ENCODE measurements at regions not wholly inside any gene's neighbourhood (a gene's known extent, or its start where the extent isn't known, plus 50 kb on each side); places are given as distances from the start of the nearest gene placed in this dataset.
"Not testable (repeated sequence)": the region's sequence is repeated elsewhere in the genome, so short reads cannot be mapped to it uniquely, and the experiment has no call there.

DNA sequence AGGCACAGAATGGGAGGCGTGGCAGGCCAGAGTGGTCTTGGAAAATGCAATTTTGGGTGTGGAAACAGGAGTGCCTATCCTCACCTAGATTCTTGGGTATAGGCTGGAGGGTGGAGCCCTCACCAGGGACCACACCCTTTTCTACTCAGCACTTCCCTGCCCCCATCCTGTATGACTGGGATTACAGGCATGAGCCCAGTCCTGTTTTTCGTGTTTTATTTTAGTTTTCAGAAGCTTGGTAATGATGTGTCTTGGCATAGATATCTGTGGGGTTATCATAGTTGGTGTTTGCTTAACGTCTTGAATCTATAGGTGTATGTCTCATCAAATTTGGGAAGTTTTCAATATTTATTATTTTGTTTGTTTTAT is 248.7 kb upstream of the CBLB start:
- DNase-seq (ENCODE audit: low read depth, low spot score) = no peak

DNA sequence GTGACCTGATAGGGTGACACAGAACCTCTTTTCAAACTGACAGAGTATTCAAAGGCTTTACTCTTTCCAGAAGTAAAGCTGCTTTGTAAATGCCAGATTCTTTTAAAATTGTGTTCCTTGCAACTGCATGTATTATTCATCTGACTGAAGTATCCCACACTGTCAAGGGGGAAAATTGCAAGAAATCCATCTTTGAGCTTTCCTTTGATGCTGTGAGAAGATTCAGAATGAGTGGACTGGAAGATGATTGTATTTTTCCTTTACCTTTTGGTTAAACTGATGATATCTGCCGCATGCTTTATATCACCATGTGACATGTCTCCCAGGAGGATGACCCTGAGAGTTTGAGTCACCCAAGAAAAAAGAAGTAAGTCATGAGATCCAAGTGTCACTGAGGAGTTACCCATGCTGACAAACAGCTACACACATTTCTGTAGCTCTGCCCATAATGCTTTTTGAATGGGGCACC is 250.8 kb upstream of the CBLB start:
- no peak for DNase-seq (ENCODE audit: low read depth, low spot score)

DNA sequence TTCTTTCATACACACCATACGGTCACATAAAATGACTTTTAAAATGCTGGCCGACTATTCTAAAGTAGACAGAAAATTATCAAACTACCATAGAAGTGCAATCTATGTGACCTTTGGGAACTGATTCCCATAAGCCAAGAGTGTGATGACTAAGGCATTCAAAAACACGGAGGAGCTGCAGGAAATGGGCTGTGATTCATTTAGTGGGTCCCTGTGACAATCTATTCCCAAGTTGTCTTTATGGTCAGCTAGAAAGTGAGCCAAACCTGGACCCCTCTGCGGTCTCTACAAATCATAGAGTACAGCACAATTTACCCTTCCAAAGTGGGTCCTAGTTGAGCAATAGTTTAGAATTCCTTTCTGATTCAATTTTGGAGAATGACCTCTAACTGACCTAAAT is 251.5 kb upstream of the CBLB start:
- no peak for DNase-seq (ENCODE audit: low read depth, low spot score)

DNA sequence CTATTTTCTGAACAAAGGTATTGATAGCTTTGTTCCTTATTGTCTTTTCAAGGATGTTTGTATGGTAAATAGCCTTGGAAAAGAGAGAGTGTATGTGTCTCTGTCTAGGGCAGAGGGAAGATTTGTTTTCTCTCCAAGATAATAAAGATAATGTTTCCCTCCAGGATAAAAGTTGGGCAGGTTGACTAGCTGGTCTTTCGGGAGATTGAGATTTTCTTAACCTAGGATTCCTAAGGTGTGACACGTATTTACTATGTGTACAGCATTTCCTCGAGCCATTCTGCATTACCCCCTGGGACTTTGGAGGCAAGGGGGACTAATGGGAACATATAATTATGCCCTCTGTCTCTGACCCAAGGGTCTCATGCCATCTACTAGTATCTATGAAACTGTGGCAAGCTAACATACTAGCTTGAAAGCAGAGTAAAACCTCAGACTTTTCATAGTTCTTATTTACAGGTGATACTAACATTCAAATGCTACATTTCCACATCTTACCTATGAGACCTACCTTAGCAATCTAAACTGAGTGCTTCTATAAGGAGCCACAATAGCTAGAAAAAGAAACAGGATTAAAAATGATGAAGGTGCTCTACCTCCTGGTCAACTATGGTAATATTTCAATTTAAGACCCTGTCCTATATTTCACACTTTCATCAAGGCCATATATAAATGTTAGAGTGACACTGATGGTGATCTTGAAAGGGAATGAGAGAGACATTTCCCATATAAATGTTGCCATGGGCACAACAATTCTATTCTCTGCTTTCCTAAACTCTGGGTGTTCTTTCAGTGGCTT is 252.9 kb upstream of the CBLB start:
- DNase-seq (ENCODE audit: low read depth, low spot score) = no peak

DNA sequence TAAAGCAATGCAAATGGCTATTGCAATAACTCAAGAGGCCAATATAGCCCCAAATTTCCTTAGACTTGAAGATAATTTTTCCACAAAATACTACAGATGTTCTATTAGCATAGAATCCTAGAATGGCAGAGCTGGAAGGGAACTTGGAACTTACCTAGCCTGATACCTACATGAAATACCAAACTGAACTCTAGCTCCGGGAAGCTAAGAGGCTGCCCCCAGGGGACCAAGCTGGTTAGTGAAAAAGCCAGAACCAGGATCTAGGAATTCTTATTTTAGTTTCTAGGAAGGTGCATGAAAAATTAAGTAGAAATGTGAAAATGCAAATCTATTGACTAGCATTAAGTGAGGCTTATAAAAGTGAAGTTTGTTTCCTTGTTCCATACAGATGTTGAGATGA is 256.0 kb upstream of the CBLB start:
- no peak for DNase-seq (ENCODE audit: low read depth, low spot score)

DNA sequence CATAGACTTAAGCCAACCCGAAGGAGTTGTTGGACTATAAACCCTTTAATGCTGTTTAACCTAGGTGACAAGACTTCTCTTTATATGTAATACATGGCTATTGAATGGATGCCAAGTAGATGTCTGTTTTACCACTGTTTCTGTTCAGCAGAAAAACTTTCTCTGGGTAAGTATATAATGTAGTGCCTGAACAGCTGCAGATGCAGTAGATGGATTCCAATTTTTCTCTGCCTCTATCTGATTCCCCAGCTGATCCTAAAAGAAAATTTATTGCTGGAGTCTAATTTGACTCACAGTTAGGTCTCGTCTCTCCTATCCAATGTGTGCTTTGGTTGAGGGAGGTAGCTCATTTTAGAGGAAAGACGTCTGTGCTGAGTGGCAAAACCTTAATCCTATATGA is 256.5 kb upstream of the CBLB start:
- no peak for DNase-seq (ENCODE audit: low read depth, low spot score)

DNA sequence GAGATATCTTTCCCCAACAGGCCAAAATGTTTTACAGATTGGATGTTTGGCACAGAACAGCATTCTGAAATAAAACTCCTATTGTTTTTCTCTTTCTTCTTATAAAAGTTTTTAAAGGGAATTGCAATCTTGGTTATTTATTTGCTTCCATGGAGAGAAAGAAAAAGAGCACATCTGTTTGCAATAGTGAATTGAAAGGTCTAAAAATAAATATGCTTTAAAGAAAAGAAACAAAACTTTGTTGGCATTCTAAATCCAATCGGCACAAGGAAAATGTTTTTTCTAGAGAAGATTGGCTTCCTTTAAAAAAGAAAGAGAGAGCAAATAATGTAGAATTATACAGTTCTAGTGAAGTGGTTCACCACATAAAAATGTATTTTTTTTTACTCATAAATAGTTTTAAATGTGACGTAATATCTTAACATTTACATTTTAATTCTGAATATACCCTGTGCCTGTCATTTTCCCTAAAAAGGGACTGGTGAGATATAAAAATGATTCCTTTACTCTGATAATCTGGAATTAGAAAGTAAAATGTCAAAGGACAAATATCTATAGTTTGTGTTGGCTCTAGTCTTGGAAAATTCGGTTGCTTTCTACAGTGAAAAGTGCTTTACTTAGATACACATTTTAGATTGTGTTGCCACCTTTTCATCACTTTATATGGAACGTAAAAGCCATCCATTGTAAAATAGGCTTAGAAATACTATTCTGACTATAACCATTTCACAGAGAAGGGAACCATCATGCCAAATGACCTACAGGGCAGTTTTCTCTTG is 257.4 kb upstream of the CBLB start:
- no peak for DNase-seq (ENCODE audit: low read depth, low spot score)

DNA sequence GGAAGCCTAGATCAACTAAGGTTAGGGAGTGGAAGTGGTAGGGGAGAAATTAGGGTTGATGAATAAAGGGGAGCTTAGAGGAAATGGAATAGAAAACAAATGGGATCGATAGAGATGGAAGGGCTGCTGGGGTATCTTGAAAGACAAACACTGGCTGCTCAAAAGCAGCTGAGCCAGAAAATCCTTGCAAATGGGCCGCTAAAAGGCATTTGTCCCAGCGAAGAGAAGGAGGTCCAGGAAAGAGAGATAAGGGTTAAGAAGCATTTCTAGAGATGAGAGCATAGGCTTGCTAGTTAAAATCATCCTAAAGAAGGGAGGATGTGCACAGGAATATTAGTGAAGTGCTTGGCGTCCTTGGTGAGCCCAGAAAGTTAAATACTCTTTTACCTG is 258.0 kb upstream of the CBLB start:
- no peak for DNase-seq (ENCODE audit: low read depth, low spot score)

DNA sequence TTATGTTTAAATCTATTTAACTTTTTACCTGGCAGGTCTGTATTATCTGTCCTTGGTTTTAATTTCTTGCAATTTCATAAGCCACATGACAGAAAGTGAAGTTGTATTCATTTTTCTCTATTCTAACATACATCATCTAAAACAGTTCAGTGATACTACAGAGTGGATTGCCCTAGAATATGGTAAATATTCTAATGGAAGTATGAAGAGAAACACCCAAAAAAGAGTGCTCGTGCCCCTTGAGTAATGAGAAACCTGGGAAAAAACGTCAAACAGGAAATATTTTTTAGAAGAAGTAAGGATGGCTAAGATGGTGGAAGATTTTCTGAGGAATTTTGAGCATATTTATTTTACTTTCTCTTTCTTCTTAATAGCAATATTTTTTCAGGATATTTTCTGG is 261.1 kb upstream of the CBLB start:
- DNase-seq (ENCODE audit: low read depth, low spot score) = no peak

DNA sequence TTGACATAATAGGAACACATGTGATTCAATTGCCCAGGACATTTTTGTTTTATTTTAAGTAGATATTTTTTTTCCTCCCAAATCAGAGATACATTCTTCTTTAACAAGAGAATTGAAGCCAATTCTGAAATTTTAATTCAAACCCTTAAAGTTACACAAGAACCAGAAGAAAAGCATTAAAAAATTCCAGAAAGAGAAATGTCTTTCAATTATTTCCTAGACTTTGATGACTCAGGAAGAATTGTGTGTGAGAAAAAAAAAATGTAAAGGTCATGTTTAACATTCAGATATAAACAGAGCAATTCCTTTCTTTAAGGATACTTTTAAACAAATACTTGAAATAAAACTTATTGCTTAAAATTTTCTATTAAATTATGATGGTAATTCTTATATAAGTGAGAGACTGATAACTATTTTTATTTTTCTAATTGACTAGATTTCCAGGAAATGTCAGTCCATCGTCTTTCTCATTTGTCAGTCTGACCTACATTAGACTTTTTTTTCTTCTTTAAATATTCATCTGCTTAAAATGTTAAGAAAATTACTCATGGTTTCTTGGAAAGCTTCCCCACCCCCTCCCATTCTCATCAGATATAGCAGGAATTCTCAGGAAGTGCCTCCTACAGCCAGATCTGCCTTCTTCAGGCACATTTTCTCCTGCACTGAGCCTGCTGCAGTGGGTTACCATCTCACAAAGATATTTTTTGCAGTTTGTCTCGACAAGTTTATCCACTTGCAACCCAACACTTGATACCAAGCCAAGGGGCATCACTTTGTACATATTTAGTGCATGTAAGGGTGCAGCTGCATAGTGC is 261.8 kb upstream of the CBLB start:
- no peak for DNase-seq (ENCODE audit: low read depth, low spot score)

DNA sequence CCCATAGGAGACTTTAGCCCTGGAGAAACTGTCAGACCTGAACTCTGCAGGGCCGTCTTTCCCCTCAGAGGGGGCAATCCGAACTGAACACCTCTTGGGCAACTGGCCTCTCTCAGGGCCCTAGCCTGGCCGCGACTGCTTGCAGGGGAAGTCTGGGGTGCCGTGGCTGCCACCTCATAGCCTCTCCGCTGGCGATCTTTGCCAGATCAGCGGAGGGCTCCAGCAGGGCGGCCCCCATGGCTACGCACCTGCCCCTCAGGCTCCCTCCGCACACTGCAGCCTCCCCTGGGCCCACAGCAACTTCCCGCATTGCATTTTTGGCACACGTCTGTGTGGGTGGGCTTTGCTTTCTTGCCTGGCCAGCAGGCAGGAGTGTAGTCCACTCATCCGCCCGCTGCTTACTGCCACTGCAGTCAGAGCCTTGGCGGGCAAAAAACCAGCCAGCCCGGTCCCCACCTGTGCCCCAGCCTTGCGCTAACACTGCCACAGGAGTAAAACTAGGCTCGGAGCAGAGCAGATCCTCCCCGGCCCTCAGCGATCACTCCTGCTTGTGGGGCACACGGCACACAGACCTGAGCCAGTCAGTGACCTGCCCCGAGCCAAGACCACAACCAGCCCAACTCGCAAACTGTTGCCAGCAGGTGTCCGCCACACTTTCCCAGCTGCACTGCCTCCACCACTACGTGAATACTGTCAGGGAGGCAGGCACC is 266.8 kb upstream of the CBLB start:
- DNase-seq (ENCODE audit: low read depth, low spot score) = no peak

DNA sequence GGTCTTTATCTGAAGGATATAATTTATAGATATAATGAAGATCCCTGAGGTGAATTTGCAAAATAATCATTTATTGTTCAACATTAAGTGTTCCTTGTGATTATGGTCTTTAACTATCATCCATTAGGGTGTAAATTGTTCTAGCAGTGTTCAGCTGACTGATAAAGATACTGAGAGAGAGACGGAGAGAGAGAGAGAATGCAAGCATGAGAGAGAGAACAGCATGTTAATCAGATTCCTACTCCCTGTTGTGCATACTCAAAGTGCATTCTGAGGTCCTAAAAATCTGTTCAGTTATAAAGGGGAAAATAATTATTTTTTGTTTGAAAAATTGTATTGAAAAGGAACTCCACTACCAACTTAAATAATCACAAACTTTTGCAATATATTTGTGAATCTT is 271.0 kb upstream of the CBLB start:
- DNase-seq (ENCODE audit: low read depth, low spot score) = no peak

DNA sequence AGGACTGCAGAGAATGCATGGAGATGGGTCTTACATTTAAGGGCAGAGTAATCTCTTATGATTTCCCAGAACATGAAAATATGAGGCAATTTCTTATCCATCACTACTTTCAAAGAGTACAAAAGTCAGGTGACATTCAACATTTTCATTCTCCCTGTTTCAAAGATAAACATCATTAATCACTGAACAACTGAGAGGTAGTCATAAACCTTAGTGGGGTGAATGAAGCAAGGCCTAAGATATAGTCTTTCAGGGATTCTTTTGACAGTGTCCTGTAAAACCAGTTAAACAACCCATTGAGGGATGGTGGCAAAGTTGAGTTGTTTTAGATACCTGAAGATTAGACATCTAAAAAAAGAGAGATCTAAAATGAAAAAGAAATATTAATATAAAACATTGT is 271.6 kb upstream of the CBLB start:
- no peak for DNase-seq (ENCODE audit: low read depth, low spot score)

DNA sequence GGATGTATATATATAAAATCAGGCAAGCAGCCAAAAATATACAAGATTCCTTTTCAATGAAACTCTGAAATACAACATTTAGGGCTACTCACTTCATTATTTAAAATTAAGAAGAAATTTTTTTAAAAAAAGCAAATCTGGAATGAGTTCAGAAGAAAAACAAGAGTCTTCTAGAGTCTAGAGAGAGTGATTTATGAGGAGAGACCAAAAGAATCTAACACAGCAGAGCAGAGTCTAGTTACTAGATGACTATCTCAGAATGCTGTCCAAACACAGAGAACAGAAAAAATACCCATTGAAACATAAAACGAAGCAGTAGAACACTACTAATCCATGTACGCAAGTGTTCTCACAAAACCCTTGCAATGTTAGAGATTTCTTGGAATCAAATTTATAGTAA is 275.2 kb upstream of the CBLB start:
- DNase-seq (ENCODE audit: low read depth, low spot score) = no peak

DNA sequence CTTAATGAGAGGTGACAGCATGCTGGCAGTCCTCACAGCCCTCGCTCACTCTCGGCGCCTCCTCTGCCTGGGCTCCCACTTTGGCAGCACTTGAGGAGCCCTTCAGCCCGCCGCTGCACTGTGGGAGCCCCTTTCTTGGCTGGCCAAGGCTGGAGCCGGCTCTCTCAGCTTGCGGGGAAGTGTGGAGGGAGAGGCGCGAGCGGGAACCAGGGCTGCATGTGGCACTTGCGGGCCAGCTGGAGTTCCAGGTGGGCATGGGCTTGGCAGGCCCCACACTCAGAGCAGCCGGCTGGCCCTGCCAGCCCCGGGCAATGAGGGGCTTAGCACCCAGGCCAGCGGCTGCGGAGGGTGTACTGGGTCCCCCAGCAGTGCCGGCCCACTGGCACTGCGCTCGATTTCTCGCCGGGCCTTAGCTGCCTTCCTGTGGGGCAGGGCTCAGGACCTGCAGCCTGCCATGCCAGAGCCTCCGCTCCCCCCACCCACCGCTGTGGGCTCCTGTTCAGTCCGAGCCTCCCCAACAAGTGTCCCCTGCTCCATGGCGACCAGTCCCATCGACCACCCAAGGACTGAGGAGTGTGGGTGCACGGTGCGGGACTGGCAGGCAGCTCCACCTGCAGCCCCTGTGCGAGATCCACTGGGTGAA is 279.7 kb upstream of the CBLB start:
- DNase-seq (ENCODE audit: low read depth, low spot score) = not testable (repeated sequence)

DNA sequence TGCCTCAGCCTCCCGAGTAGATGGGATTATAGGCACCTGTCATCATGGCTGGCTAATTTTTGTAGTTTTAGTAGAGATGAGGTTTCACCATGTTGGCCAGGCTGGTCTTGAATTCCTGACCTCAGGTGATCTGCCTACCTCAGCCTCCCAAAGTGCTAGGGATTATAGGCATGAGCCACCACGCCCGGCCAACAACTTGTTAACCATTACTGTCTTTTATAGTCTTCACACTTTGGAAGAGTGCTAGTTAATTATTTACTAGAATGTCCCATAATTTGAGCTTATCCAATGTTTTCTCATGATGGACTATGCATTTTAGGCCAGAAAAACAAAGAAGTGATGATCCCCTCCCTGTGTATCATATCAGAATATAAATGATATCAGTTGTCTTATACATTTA is 288.6 kb upstream of the CBLB start:
- DNase-seq (ENCODE audit: low read depth, low spot score) = no peak

DNA sequence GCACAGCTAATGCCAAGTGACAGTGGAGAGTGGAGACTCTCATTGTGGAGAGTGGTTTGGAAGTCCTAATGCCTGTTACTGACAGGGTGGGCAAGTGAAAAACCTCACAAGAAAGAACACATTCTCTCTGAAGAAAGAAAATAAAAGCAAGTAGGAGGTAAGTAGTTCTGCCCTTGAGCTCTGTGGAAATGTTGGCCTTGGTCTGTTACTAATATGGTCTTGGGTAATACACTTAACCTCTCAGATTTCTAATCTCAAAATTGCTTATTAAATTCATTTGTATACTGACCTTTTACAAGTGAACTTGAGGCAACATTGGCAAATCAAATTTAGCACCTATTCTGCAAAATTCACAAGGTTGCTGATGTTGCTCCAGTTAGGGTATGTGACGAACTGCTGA is 291.6 kb upstream of the CBLB start:
- no peak for DNase-seq (ENCODE audit: low read depth, low spot score)

DNA sequence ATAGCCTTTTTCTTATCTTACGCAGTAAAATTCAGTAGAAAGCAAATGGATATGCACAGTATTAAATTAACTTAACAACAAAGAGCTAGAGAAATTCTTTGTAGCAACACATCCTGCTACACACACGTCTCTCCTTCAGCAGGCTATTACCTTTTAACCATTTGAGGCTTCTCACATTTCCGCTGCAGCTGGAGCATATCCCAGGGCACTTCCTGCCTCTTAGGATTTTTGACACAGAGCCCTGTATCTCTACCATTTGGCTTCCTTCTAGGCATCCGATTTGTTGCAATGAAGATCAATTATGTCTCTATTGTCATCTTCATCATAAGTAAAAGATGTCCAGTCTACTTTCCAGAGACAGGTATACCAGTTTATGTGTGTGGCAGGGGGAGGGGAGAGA is 292.4 kb upstream of the CBLB start:
- no peak for DNase-seq (ENCODE audit: low read depth, low spot score)

DNA sequence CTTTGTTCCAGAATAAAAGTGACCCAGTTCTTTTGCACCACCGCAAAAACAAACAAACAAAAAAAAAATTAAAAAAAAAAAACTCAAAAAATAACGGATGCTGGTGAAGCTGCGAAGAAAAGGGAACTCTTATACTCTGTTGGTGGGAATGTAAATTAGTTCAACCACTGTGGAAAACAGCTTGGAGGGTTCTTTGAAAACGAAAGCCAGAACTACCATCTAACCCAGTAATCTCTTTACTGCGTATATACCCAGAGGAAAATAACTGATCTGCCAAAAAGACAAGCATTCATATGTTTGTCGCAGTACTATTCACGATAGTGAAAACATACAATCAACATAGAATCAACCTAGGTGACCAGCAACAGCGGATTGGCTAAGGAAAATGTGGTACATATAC is 298.9 kb upstream of the CBLB start:
- no peak for DNase-seq (ENCODE audit: low read depth, low spot score)

DNA sequence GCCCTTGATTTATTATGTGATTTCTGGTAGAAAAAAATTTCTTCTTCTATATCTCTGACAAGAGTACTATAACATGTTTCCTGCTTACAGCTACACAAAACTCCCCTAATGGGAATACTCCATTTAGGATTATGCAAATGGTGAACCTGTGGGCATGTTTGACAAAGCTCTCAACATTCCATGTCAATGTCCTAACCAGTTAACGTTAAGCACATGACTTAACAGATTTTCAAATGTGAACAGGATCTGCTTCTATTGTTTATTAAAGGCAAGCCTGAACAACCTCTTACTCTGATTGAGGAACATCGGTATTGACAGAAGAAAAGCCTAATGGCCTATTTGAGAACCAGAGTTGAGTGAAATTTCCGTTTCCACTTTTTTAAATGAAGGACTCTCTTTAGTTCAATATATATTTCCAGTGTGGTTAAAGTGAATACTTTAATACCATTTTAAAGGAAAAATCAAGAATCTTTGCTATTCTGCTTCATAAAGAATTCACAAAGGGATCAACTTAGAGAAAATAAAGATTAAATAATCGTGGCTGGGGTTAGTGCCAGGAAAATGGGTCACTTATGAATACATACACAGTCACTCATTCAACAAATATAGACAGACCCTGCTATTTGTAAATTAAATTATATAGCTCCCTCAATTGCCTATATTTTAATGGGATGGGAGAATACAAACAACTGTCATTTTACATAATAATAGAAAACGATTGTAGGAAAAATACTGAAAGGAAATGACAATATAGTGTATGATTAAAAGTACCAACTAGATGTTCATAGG is 300.3 kb upstream of the CBLB start:
- no peak for DNase-seq (ENCODE audit: low read depth, low spot score)

Measured in smooth muscle cell of the brain vasculature (primary cell).